ENCODE measurements at regions not wholly inside any gene's neighbourhood (a gene's known extent, or its start where the extent isn't known, plus 50 kb on each side); places are given as distances from the start of the nearest gene placed in this dataset.

- TF ChIP-seq CTCF (conservative IDR thresholded peaks at IDR 0.05; ENCODE audit: low read depth, low read length) (no peak), EZH2 (IDR thresholded peaks at IDR 0.05; ENCODE audit: low read length, unreplicated experiment) (no peak)
Measured at GRCh38 chr2:192327576-192327975, 132.8 kb upstream of the TMEFF2 start.
